HG03457 (cell line): ENCODE measurements at regions not wholly inside any gene's neighbourhood (a gene's known extent, or its start where the extent isn't known, plus 50 kb on each side); places are given as distances from the start of the nearest gene placed in this dataset.
A peak's percentile ranks its signal among the peaks of the same experiment; 100 is the strongest.
"Not testable (repeated sequence)": the region's sequence is repeated elsewhere in the genome, so short reads cannot be mapped to it uniquely, and the experiment has no call there.

Experiments used
- ATAC-seq: cut with Tn5 transposase; IDR thresholded peaks from one replicate; pipeline ENCODE4 v1.9.1; 2021; ENCODE audit warnings: moderate number of reproducible peaks; ENCODE audit not compliant: unreplicated experiment

GRCh38 chr13:68540244-68540643 lies 1310.1 kb upstream of the PCDH9 start:
- ATAC-seq = no peak

- peak; percentile 83 for ATAC-seq
Measured at GRCh38 chr13:68535329-68535728, 1305.2 kb upstream of the PCDH9 start.

DNA sequence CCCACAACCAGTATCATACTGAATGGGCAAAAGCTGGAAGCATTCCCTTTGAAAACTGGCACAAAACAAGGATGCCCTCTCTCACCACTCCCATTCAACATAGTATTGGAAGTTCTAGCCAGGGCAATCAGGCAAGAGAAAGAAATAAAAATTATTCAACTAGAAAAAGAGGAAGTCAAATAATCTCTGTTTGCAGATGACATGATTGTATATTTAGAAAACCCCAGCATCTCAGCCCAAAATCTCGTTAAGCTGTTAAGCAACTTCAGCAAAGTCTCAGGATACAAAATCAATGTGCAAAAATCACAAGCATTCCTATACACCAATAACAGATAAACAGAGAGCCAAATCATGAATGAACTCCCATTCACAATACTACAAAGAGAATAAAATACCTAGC lies 1297.0 kb upstream of the PCDH9 start:
- not testable (repeated sequence) for ATAC-seq

- no peak for ATAC-seq
Measured at GRCh38 chr13:68523838-68524424, 1293.8 kb upstream of the PCDH9 start.

- no peak for ATAC-seq
Measured at GRCh38 chr13:68522184-68522583, 1292.0 kb upstream of the PCDH9 start.

GRCh38 chr13:68509734-68510621 lies 1279.8 kb upstream of the PCDH9 start:
- ATAC-seq = peak; percentile 94

DNA sequence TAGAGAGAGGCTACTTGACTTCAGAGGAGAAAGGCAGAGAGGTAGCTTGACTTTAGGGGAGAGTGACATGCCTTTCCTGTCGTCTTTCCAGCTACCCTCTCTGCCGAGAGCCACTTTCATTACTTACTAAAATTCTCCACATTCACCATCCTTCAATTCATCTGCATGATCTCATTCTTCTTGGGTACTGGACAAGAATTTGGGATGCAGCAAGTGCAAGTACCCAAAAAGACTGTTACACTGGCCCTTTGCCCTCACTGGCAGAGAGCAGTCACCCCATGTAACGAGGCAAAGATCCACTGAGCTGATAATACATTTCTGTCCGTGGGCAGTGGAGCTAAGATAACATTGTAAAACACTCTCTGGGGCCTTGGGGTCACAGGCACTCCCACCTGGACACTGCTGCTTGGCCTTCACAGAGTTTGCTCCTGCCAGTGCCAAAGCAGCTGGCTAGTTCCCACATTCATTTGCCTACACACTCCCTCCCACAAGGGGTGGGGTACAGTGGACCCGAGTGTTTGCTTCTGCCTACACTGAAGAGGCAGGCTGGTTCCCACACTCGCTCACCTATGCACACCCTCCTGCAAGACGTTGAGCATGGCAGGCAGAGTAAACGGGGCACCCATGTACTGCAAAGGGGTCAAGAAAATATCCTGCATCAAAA lies 1276.9 kb upstream of the PCDH9 start:
- ATAC-seq = no peak

GRCh38 chr13:68490594-68490993 lies 1260.5 kb upstream of the PCDH9 start:
- ATAC-seq = no peak

DNA sequence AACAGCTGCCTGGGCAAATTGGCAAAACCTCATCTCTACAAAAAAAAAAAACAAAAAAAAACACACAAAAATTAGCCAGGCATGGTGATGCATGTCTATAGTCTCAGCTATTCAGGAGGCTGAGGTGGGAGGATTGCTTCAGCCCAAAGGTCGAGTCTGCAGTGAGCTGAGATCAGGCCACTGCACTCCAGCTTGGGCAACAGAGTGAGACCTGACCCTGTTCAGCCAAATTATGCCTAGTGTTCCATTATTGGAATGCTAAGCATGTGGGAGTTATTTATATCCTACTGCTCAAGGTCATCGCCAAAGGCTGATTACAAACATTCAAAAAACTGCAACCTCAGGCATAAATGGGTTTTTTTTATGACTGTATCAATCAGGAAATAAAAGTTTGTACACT lies 1251.0 kb upstream of the PCDH9 start:
- no peak for ATAC-seq

DNA sequence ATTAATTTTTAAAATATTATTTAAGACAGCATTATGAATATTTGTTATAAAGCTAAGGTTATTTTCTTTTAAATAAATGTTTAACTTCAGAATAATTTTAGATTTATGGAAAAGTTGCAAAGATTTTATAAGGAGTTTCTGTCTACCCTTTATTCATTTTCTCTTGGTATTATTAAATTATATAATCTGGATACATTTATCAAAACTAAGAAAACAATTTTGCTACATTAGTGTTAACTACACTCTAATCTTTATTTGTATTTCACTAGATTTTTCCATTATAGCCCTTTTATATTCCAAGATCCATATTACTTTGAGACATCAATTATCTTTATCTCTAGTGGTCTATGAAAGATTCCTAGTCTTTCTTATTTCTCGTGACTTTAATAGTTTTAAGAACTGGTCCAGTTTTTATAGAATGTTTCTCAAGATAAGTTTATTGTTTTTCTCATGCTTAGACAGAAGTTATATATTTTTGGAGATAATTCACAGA lies 1243.7 kb upstream of the PCDH9 start:
- no peak for ATAC-seq

DNA sequence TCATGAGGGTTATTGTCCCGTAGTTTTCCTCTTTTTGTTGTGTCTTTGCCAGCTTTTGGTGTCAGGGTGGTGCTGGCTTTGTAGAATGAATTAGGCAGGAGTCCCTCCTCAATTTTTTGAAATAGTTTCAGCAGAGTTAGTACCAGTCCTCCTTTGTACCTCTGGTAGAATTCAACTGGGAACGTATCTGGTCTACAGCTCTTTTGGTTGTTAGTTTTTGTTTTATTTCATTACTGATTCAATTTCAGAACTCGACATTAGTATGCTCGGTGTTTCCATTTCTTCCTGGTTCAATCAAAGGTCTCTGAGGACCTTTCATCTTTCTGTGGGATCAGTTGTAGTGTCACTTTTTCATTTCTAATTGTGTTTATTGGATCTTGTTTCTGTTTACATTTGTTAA lies 1237.0 kb upstream of the PCDH9 start:
- no peak for ATAC-seq

DNA sequence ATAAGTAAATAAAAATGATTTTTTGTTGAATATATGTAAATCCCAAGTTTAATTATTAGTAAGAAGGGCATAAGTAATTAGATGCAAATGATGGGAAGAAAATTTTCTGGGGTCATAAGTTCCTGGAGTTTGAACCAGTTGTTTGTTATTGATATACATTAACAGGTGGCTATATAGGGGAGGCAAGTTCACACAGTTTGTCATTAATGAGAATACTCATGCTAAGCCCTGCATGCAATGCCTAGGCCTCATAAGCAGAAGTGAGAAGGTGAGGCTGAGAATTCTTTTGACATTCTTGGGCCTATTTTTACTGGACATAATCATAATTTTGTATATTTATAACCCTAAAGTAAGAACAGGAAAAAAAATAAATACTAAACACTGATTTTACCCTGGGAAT lies 1210.7 kb upstream of the PCDH9 start:
- no peak for ATAC-seq

- ATAC-seq = no peak
Measured at GRCh38 chr13:68439817-68440216, 1209.7 kb upstream of the PCDH9 start.

GRCh38 chr13:68428292-68428691 lies 1198.2 kb upstream of the PCDH9 start:
- ATAC-seq = no peak

DNA sequence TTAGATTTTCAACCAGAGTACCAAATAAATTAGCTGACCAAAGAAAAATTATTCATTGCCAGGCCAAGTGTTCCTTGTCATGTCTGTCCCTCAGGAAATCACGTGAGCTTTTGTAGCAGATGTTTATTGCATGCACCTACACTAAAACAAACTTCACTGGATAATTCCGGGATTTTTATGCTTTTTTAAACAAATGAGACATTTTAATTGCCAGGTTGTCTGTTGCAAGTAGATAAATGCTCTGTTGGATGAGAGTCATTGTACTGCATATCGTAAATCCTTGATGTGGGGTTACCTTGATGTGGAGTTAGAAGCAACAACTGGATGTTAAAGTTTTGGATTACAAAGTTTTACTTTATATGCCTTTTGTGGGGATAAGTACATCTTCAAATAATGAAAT lies 1187.7 kb upstream of the PCDH9 start:
- ATAC-seq = no peak

- no peak for ATAC-seq
Measured at GRCh38 chr13:68410007-68410406, 1179.9 kb upstream of the PCDH9 start.

DNA sequence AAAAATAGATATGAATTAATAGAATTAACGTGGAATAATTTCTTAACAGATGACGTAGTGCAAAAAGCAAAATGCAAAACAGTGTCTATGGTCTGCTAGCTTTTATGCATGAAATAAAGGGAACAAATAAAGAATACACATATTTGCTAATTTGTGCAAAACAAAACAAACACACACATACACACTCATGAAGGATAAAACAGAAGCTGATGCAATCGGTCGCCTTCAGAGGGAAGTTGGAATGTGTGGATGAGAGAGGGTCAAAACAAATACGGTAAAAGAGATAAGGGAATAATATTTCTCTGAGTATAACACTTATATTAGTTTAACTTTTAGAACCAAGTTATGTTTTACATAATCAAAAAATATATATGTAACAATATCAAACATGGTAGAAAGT lies 1160.9 kb upstream of the PCDH9 start:
- no peak for ATAC-seq

DNA sequence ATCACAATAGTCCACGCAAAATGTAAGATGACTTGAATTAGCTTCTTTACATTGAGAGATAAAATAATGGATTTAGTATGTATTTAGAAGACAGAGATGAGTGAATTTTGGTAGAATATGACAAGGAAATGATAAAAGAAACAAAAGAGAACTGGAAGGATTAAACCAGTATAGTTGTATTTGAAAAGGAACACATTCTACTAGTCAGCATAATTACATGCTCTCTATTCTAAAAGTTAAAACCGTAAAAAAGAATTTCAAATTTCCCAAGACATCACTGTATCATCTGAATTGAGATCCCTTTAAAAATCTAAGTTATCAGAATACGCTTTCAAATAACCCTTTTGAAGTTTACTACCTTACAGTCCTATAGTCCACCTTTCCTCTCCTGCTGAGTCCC lies 1156.7 kb upstream of the PCDH9 start:
- no peak for ATAC-seq

- no peak for ATAC-seq
Measured at GRCh38 chr13:68380041-68380973, 1150.2 kb upstream of the PCDH9 start.

- ATAC-seq = no peak
Measured at GRCh38 chr13:68378294-68378693, 1148.2 kb upstream of the PCDH9 start.

- ATAC-seq = no peak
Measured at GRCh38 chr13:68375004-68375403, 1144.9 kb upstream of the PCDH9 start.
